HCT116 (cell line): ENCODE measurements at regions not wholly inside any gene's neighbourhood (a gene's known extent, or its start where the extent isn't known, plus 50 kb on each side); places are given as distances from the start of the nearest gene placed in this dataset.

Source experiments
- ATAC-seq: fragments of 200-7000 bp; cut with Tn5 transposase; 2 replicates; pipeline ENCODE4 v1.9.1; 2020; ENCODE audit warnings: mild to moderate bottlenecking, moderate library complexity
- BruUV-seq: library from RNA; stranded (reverse); fragments of 400-500 nt; replicated peaks from 2 replicates; lab custom pipeline; 2021; lab: Mats Ljungman, UMichigan
- CTCF ChIA-PET: fragments of 300-600 bp; sonication (Branson Sonifier 250); formaldehyde crosslinking; loops from one replicate; lab custom pipeline; 2021; ENCODE audit warnings: antibody characterized with exemption; lab: Charles Lee
- POLR2A ChIA-PET: fragments of 300-600, 350-600 bp; sonication (Branson Sonifier 250); formaldehyde crosslinking; loops from one replicate; lab custom pipeline; 2021; ENCODE audit warnings: antibody characterized with exemption; lab: Charles Lee
- RAD21 ChIA-PET, 2 experiments: fragments of 300-600 bp; sonication (Branson Sonifier 250); formaldehyde crosslinking; loops; one replicate each; lab custom pipeline; 2023; ENCODE audit warnings: low total read pairs in 2 of 2; ENCODE audit not compliant: uncharacterized antibody in 2 of 2, unreplicated experiment in 2 of 2, low non-redundant PET in 1 of 2; lab: Charles Lee
- DNase-seq: peaks from one replicate; pipeline ENCODE4 v3.0.0-alpha.2; 2010; ENCODE audit warnings: low read depth, low spot score
- H2AFZ ChIP-seq: fragments of 200-600 bp; shearing (Covaris generic), sonication (generic); 2 replicates; pipeline ENCODE4 v1.6.1; 2017; ENCODE audit warnings: low read depth, mixed run types, mixed read lengths, antibody characterized with exemption, low read length; ENCODE audit not compliant: poor library complexity, severe bottlenecking
- H3K27ac ChIP-seq: 2 replicates; pipeline ENCODE4 v1.5.1; 2012; ENCODE audit warnings: low read depth, low read length
- H3K27me3 ChIP-seq: fragments of 200-600 bp; sonication (generic); 2 replicates; pipeline ENCODE4 v1.6.1; 2016; ENCODE audit warnings: mixed run types, low read length, mixed read lengths; ENCODE audit not compliant: insufficient read depth
- H3K36me3 ChIP-seq, 2 experiments: fragments of 200-500 bp in 1 of 2; fragments of 200-600 bp in 1 of 2; sonication (Bioruptor generic) in 1 of 2; sonication (generic) in 1 of 2; 2 replicates each; pipeline versions ENCODE4 v1.5.1 to v1.6.1; 2014 to 2016; ENCODE audit warnings: low read length in 2 of 2, inconsistent platforms in 1 of 2, mixed read lengths in 1 of 2, mixed run types in 1 of 2; ENCODE audit not compliant: insufficient read depth in 2 of 2, control insufficient read depth in 1 of 2
- H3K4me1 ChIP-seq, 2 experiments: fragments of 200-600 bp in 1 of 2; sonication (generic) in 1 of 2; 2 replicates each; pipeline versions ENCODE4 v1.5.1 to v1.6.1; 2012 to 2017; ENCODE audit warnings: low read length in 2 of 2, inconsistent platforms in 1 of 2, mild to moderate bottlenecking in 1 of 2, mixed read lengths in 1 of 2, mixed run types in 1 of 2, moderate library complexity in 1 of 2; ENCODE audit not compliant: insufficient read depth in 2 of 2, control insufficient read depth in 1 of 2
- H3K4me2 ChIP-seq: fragments of 200-600 bp; sonication (generic); 2 replicates; pipeline ENCODE4 v1.6.1; 2017; ENCODE audit warnings: mixed run types, low read length, mixed read lengths
- H3K4me3 ChIP-seq, 2 experiments: fragments of 200-600 bp in 1 of 2; sonication (generic) in 1 of 2; replicated peaks in 1 of 2; 2 replicates each; pipeline ENCODE4 v1.5.1; 2011 to 2016; ENCODE audit warnings: low read length in 2 of 2, control low read depth in 1 of 2, low read depth in 1 of 2, mild to moderate bottlenecking in 1 of 2, mixed read lengths in 1 of 2, mixed run types in 1 of 2
- H3K79me2 ChIP-seq: fragments of 200-600 bp; sonication (generic); 2 replicates; pipeline ENCODE4 v1.6.1; 2017; ENCODE audit warnings: mild to moderate bottlenecking, mixed run types, low read length, moderate library complexity, mixed read lengths; ENCODE audit not compliant: insufficient read depth
- H3K9ac ChIP-seq: fragments of 200-600 bp; sonication (generic); 2 replicates; pipeline ENCODE4 v1.6.1; 2016; ENCODE audit warnings: low read length, mixed read lengths
- H3K9me2 ChIP-seq: fragments of 200-600 bp; sonication (generic), shearing (Covaris generic); 2 replicates; pipeline ENCODE4 v1.6.1; 2017; ENCODE audit warnings: mixed run types, mild to moderate bottlenecking, moderate library complexity; ENCODE audit not compliant: insufficient read depth
- H3K9me3 ChIP-seq, 2 experiments: fragments of 200-500 bp in 1 of 2; fragments of 200-600 bp in 1 of 2; sonication (Bioruptor generic) in 1 of 2; sonication (generic) in 1 of 2; 2 replicates each; pipeline ENCODE4 v1.6.1; 2014 to 2017; ENCODE audit warnings: low read length in 2 of 2, mixed read lengths in 2 of 2, inconsistent platforms in 1 of 2, low read depth in 1 of 2, mild to moderate bottlenecking in 1 of 2, mixed run types in 1 of 2, moderate library complexity in 1 of 2; ENCODE audit not compliant: control insufficient read depth in 1 of 2, insufficient read depth in 1 of 2
- H4K20me1 ChIP-seq: fragments of 200-600 bp; sonication (generic), shearing (Covaris generic); 2 replicates; pipeline ENCODE4 v1.6.1; 2017; ENCODE audit warnings: mixed run types, mild to moderate bottlenecking, moderate library complexity; ENCODE audit not compliant: insufficient read depth
- ATF3 ChIP-seq: IDR thresholded peaks from 2 replicates; pipeline ENCODE4 v1.6.1; 2012
- CEBPB ChIP-seq: IDR thresholded peaks from 2 replicates; pipeline ENCODE4 v1.6.1; 2012; ENCODE audit warnings: low read depth
- CTCF ChIP-seq, 3 experiments: fragments of 200-600 bp in 1 of 3; sonication (generic) in 1 of 3; IDR thresholded peaks in 2 of 3; conservative IDR thresholded peaks in 1 of 3; 2 replicates each; pipeline ENCODE4 v1.5.1; 2012 to 2017; ENCODE audit warnings: low read depth in 2 of 3, low read length in 2 of 3, antibody characterized with exemption in 1 of 3, borderline replicate concordance in 1 of 3, control low read depth in 1 of 3, mild to moderate bottlenecking in 1 of 3, mixed read lengths in 1 of 3, mixed run types in 1 of 3, moderate library complexity in 1 of 3; ENCODE audit not compliant: insufficient read depth in 1 of 3
- EZH2 ChIP-seq: fragments of 200-600 bp; sonication (generic); IDR thresholded peaks from 2 replicates; pipeline ENCODE4 v1.6.1; 2017; ENCODE audit warnings: antibody characterized with exemption, mixed run types
- EZH2phosphoT487 ChIP-seq: fragments of 200-600 bp; IDR thresholded peaks from 2 replicates; pipeline ENCODE4 v1.6.1; 2018; ENCODE audit warnings: antibody characterized with exemption, borderline replicate concordance
- FOSL1 ChIP-seq: IDR thresholded peaks from 2 replicates; pipeline ENCODE4 v1.6.1; 2012; ENCODE audit warnings: low read depth
- JUND ChIP-seq: IDR thresholded peaks from 2 replicates; pipeline ENCODE4 v1.6.1; 2012
- POLR2A ChIP-seq: IDR thresholded peaks from 2 replicates; pipeline ENCODE4 v1.7.0; 2011; ENCODE audit warnings: borderline replicate concordance; ENCODE audit not compliant: insufficient read depth, insufficient read length; ENCODE audit errors: extremely low read depth
- RAD21 ChIP-seq: IDR thresholded peaks from 2 replicates; pipeline ENCODE4 v1.6.1; 2012; ENCODE audit warnings: low read depth, mild to moderate bottlenecking
- SIN3A ChIP-seq: IDR thresholded peaks from 2 replicates; pipeline ENCODE4 v1.6.1; 2012; ENCODE audit warnings: low read depth
- SP1 ChIP-seq: IDR thresholded peaks from 2 replicates; pipeline ENCODE4 v1.6.1; 2012; ENCODE audit warnings: low read depth
- SRF ChIP-seq: IDR thresholded peaks from 2 replicates; pipeline ENCODE4 v1.6.1; 2012; ENCODE audit warnings: low read depth
- TCF7L2 ChIP-seq: IDR thresholded peaks from 2 replicates; pipeline ENCODE4 v1.7.0; 2011; ENCODE audit warnings: borderline replicate concordance, inconsistent platforms; ENCODE audit not compliant: insufficient read depth, insufficient read length; ENCODE audit errors: extremely low read depth
- ZFX ChIP-seq: fragments of 450-650 bp; IDR thresholded peaks from 2 replicates; pipeline ENCODE4 v1.6.1; 2017
- ZNF274 ChIP-seq: fragments of 200-500 bp; sonication (Bioruptor generic); IDR thresholded peaks from 2 replicates; pipeline ENCODE4 v1.6.1; 2014; ENCODE audit warnings: mild to moderate bottlenecking, low read depth, low read length, inconsistent platforms
- intact Hi-C: fragments of 100-400 bp; cut with micrococcal nuclease; formaldehyde crosslinking; loops from 2 replicates; pipeline ENCODE4 v1.10.0; 2022
- TF ChIP-seq, protein P1 (sequence below): IDR thresholded peaks from 2 replicates; pipeline ENCODE4 v1.6.1; 2012; ENCODE audit warnings: low read depth

- no peak overlapping the region for H2AFZ ChIP-seq
- POLR2A ChIA-PET = no interaction called here
- no peaks in the 10 kb centered on the region for H3K4me1 ChIP-seq
- H4K20me1 ChIP-seq = no peaks in the 10 kb centered on the region
- RAD21 ChIA-PET = no interaction called here
- H3K36me3 ChIP-seq = no peaks in the 10 kb centered on the region
- CTCF ChIA-PET = interaction anchor here (1.4 kb wide), 1 partner anchor 9 kb away, joined by 3 read pairs; no protein-coding TSS in a partner anchor
- no peak for TF ChIP-seq TCF7L2
- no peak for TF ChIP-seq CEBPB
- TF ChIP-seq EZH2phosphoT487 = no peak
- TF ChIP-seq, protein P1, sequence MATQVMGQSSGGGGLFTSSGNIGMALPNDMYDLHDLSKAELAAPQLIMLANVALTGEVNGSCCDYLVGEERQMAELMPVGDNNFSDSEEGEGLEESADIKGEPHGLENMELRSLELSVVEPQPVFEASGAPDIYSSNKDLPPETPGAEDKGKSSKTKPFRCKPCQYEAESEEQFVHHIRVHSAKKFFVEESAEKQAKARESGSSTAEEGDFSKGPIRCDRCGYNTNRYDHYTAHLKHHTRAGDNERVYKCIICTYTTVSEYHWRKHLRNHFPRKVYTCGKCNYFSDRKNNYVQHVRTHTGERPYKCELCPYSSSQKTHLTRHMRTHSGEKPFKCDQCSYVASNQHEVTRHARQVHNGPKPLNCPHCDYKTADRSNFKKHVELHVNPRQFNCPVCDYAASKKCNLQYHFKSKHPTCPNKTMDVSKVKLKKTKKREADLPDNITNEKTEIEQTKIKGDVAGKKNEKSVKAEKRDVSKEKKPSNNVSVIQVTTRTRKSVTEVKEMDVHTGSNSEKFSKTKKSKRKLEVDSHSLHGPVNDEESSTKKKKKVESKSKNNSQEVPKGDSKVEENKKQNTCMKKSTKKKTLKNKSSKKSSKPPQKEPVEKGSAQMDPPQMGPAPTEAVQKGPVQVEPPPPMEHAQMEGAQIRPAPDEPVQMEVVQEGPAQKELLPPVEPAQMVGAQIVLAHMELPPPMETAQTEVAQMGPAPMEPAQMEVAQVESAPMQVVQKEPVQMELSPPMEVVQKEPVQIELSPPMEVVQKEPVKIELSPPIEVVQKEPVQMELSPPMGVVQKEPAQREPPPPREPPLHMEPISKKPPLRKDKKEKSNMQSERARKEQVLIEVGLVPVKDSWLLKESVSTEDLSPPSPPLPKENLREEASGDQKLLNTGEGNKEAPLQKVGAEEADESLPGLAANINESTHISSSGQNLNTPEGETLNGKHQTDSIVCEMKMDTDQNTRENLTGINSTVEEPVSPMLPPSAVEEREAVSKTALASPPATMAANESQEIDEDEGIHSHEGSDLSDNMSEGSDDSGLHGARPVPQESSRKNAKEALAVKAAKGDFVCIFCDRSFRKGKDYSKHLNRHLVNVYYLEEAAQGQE = no peak
- no peak for TF ChIP-seq ATF3
- no peak for TF ChIP-seq JUND
- intact Hi-C loops = no loop called here
- DNase-seq = no peak
- no peaks in the 10 kb centered on the region for H3K79me2 ChIP-seq
- no peak for ATAC-seq
- no peaks in the 10 kb centered on the region for H3K9me3 ChIP-seq
- no peaks in the 10 kb centered on the region for H3K9me2 ChIP-seq
- H3K27ac ChIP-seq = no peak overlapping the region
- no TSS peak for BruUV-seq
- no peaks in the 10 kb centered on the region for H3K27me3 ChIP-seq
- no peak overlapping the region for H3K4me3 ChIP-seq
- no peak overlapping the region for H3K9ac ChIP-seq
- H3K4me2 ChIP-seq = no peak overlapping the region
Measured at GRCh38 chr4:155506745-155507144, 130.0 kb upstream of the MAP9 start.

DNA sequence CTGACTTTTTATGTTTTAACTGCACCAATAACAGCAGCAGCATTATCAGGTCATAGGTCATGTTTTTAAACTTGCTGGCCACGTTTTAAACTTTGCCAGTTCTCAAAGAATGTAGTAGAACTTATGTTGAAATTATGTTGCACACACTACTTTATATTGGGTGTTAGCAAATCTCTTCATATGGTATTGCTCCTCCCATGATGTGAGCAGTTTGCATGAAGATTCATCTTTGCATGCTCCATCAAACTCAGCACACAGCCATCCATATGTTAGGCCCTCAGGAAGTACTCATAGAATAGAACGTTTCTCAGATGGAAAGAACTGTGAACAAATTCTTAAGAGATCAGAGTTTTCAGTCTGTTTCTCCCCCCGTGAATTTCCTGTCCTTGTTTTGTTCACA, 128.6 kb upstream of the MAP9 start:
- H4K20me1 ChIP-seq = no peaks in the 10 kb centered on the region
- no peaks in the 10 kb centered on the region for H3K36me3 ChIP-seq
- RAD21 ChIA-PET = no interaction called here
- CTCF ChIA-PET = no interaction called here
- H3K4me3 ChIP-seq = no peak overlapping the region
- H3K9ac ChIP-seq = no peak overlapping the region
- H3K27ac ChIP-seq = no peak overlapping the region
- no peaks in the 10 kb centered on the region for H3K27me3 ChIP-seq
- ATAC-seq = no peak
- no TSS peak for BruUV-seq
- no peak for DNase-seq
- POLR2A ChIA-PET = no interaction called here
- no peak overlapping the region for H3K4me2 ChIP-seq
- H3K79me2 ChIP-seq = no peaks in the 10 kb centered on the region
- no peaks in the 10 kb centered on the region for H3K4me1 ChIP-seq
- H3K9me3 ChIP-seq = no peaks in the 10 kb centered on the region
- H3K9me2 ChIP-seq = no peaks in the 10 kb centered on the region
- H2AFZ ChIP-seq = no peak overlapping the region
- intact Hi-C loops = no loop called here
- TF ChIP-seq ZNF274 (no peak), EZH2 (no peak), CTCF (IDR thresholded peaks at IDR 0.05 in 2 of 3, conservative IDR thresholded peaks at IDR 0.05 in 1 of 3; ENCODE audit: borderline replicate concordance in 1 of 3, insufficient read depth in 1 of 3, low read depth in 2 of 3, low read length in 2 of 3) (no peak), RAD21 (no peak), TCF7L2 (no peak), SP1 (no peak), FOSL1 (no peak), SIN3A (no peak), SRF (no peak), EZH2phosphoT487 (no peak), ATF3 (no peak), CEBPB (no peak), POLR2A (no peak), ZFX (no peak)
